NT2/D1 (cell line): ENCODE measurements at regions not wholly inside any gene's neighbourhood (a gene's known extent, or its start where the extent isn't known, plus 50 kb on each side); places are given as distances from the start of the nearest gene placed in this dataset.

Experiments used
- SUZ12 ChIP-seq: IDR thresholded peaks from 2 replicates; pipeline ENCODE4 v1.6.1; 2011; ENCODE audit not compliant: insufficient read length, insufficient read depth; ENCODE audit errors: extremely low read depth
- YY1 ChIP-seq: IDR thresholded peaks from 2 replicates; pipeline ENCODE4 v1.6.1; 2011; ENCODE audit not compliant: insufficient read length, insufficient read depth
- ZNF274 ChIP-seq: IDR thresholded peaks from 2 replicates; pipeline ENCODE4 v1.6.1; 2011; ENCODE audit warnings: mild to moderate bottlenecking, low read depth, low read length

DNA sequence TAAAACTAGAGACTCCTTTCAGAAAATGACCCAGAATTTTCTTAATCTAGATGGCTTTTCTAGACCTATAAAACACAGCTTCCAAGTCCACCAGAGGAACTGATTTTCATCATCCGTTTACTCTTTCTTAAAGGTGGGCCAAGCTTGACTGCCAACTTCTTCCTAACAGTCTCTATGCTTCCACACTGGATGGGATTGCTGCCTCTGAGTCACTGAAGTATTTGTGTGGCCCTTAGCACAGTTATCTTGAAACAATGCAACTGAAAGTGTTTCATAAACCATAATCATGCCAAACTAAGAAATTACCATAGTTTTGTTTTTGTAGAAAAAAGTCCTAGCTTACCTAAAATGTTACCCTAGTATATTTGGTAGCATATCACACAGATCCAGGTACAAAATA, 985.7 kb downstream of the TUSC7 start:
- no peak for TF ChIP-seq YY1
- TF ChIP-seq ZNF274 = no peak
- TF ChIP-seq SUZ12 = no peak
